ENCODE measurements at regions not wholly inside any gene's neighbourhood (a gene's known extent, or its start where the extent isn't known, plus 50 kb on each side); places are given as distances from the start of the nearest gene placed in this dataset.

DNA sequence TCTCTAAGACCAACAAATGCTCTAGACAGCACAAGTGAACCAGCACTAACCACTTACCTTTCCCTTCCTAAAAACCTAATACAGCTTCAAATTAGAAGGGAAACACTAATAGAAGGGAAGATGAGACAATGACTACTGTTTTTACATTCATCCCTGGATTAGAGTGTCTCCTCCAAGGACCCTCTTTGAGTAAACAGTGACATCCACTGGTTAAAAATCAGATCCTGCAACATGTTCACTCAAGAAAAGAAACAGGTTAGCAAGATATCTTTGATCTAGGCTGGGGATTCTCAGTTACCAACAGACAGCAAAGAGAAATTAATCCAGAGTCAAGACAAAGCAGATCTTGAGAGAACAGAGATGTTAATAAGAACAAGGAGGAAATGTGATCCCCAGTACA, 177.7 kb upstream of the GHITM start:
- no peak for DNase-seq
- no peaks in the 10 kb centered on the region for H3K36me3 ChIP-seq
- no peaks in the 10 kb centered on the region for H3K27me3 ChIP-seq
- no peaks in the 10 kb centered on the region for H3K9me3 ChIP-seq
- no peak overlapping the region for H3K4me3 ChIP-seq
- intact Hi-C loops (cut with DNase I; ENCODE audit: low total_unique reads): no loop called here
- no peak for TF ChIP-seq POLR2AphosphoS5 (IDR thresholded peaks at IDR 0.05)
- TF ChIP-seq EP300 (IDR thresholded peaks at IDR 0.05): no peak
- TF ChIP-seq POLR2A (IDR thresholded peaks at IDR 0.05): no peak
- TF ChIP-seq, protein P1, sequence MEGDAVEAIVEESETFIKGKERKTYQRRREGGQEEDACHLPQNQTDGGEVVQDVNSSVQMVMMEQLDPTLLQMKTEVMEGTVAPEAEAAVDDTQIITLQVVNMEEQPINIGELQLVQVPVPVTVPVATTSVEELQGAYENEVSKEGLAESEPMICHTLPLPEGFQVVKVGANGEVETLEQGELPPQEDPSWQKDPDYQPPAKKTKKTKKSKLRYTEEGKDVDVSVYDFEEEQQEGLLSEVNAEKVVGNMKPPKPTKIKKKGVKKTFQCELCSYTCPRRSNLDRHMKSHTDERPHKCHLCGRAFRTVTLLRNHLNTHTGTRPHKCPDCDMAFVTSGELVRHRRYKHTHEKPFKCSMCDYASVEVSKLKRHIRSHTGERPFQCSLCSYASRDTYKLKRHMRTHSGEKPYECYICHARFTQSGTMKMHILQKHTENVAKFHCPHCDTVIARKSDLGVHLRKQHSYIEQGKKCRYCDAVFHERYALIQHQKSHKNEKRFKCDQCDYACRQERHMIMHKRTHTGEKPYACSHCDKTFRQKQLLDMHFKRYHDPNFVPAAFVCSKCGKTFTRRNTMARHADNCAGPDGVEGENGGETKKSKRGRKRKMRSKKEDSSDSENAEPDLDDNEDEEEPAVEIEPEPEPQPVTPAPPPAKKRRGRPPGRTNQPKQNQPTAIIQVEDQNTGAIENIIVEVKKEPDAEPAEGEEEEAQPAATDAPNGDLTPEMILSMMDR (IDR thresholded peaks at IDR 0.05): no peak
- H3K4me1 ChIP-seq: no peaks in the 10 kb centered on the region
- no peak overlapping the region for H3K27ac ChIP-seq

DNA sequence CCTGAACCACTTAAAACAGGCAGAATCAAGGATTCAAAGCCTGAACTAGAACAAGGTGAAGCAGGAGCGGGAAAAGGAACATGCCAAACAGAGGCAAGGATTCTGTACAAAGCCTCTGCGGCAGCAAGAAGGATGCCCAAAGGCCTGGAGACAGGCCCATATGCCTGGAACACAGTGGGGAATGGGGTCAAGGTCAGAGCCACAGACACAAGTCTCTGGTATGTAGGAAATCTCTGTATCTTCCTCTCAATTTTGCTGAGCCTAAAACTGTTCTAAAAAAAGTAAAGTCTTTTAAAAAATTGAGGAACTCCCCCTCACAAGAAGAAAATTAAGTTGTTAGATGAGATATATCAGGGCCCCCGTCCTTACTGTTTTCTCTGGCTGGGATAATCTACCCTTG, 175.9 kb upstream of the GHITM start:
- H3K4me3 ChIP-seq: no peak overlapping the region

DNA sequence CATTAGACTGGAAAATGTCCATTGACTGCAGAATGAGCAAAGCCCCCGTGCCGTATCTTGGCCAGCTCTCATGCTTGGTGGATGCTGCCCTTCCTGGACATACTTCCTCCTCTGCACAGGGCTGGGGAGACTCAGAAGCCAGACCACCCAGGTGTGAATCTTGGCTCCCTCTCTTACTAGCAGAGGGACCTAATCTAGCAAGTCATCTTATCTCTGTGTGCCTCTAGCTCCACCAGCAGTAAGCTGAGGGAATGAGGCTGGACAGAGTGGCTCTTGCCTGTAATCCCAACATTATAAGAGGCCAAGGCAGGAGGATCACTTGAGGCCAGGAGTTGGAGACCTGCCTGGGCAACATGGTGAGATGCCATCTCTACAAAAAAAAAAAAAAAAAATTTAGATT, 173.8 kb upstream of the GHITM start:
- TF ChIP-seq POLR2A (IDR thresholded peaks at IDR 0.05): no peak
- TF ChIP-seq POLR2AphosphoS5 (IDR thresholded peaks at IDR 0.05): no peak
- TF ChIP-seq EP300 (IDR thresholded peaks at IDR 0.05): no peak
- TF ChIP-seq, protein P1 (IDR thresholded peaks at IDR 0.05): no peak
- no peak for DNase-seq
- intact Hi-C loops (cut with DNase I; ENCODE audit: low total_unique reads): no loop called here
- Histone ChIP-seq H3K9me3 (no peaks in the 10 kb centered on the region), H3K36me3 (no peaks in the 10 kb centered on the region), H3K27me3 (no peaks in the 10 kb centered on the region), H3K27ac (no peak overlapping the region), H3K4me3 (no peak overlapping the region), H3K4me1 (no peaks in the 10 kb centered on the region)
- WGBS, 5 donors: 51 to 61% (median 53%) methylated on average over 2 of the region's 2 CpGs

More for the DNA sequence above, 175.9 kb upstream of the GHITM start:
- WGBS, 5 donors: 75 to 88% (median 82%) methylated on average over 3 of the region's 3 CpGs
- TF ChIP-seq, protein P1 (IDR thresholded peaks at IDR 0.05): no peak
- TF ChIP-seq POLR2AphosphoS5 (IDR thresholded peaks at IDR 0.05) (no peak), EP300 (IDR thresholded peaks at IDR 0.05) (no peak), POLR2A (IDR thresholded peaks at IDR 0.05) (no peak)
- intact Hi-C loops (cut with DNase I; ENCODE audit: low total_unique reads): no loop called here
- no peaks in the 10 kb centered on the region for H3K36me3 ChIP-seq
- H3K27ac ChIP-seq: no peak overlapping the region
- DNase-seq: no peak
- no peaks in the 10 kb centered on the region for H3K4me1 ChIP-seq
- no peaks in the 10 kb centered on the region for H3K27me3 ChIP-seq
- H3K9me3 ChIP-seq: no peaks in the 10 kb centered on the region

DNA sequence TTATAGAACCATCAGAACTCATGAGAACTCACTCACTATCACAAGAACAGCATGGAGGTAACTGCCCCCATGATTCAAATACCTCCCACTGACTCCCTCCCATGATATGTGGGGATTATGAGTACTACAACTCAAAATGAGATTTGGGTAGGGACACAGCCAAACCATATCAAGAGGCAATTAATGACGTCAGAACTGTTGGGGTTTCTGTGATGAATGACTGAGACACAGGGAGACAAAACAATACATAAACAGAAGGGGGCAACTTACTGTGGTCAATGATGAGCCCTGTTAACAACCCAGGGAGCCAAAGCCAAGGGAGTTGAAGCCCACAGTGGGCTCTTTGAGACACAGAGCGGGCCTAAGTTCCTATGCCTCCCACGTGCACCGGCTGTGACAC, 171.3 kb upstream of the GHITM start:
- 69 to 81% (median 73%) methylated on average over 4 of the region's 4 CpGs for WGBS, 5 donors
- H3K4me3 ChIP-seq: no peak overlapping the region
- intact Hi-C loops (cut with DNase I; ENCODE audit: low total_unique reads): no loop called here
- no peak for DNase-seq
- TF ChIP-seq, protein P1 (IDR thresholded peaks at IDR 0.05): no peak
- TF ChIP-seq EP300 (IDR thresholded peaks at IDR 0.05) (no peak), POLR2AphosphoS5 (IDR thresholded peaks at IDR 0.05) (no peak), POLR2A (IDR thresholded peaks at IDR 0.05) (no peak)
- no peak overlapping the region for H3K27ac ChIP-seq
- no peaks in the 10 kb centered on the region for H3K9me3 ChIP-seq
- H3K4me1 ChIP-seq: no peaks in the 10 kb centered on the region
- H3K27me3 ChIP-seq: no peaks in the 10 kb centered on the region
- no peaks in the 10 kb centered on the region for H3K36me3 ChIP-seq
